Breast epithelium (tissue), 4 donors: ENCODE measurements at regions not wholly inside any gene's neighbourhood (a gene's known extent, or its start where the extent isn't known, plus 50 kb on each side); places are given as distances from the start of the nearest gene placed in this dataset.
"Not testable (repeated sequence)": the region's sequence is repeated elsewhere in the genome, so short reads cannot be mapped to it uniquely, and the experiment has no call there.

ENCODE experiments used
- DNase-seq, 2 donors: peaks; one replicate each; pipeline ENCODE4 v3.0.0-alpha.2; 2019; ENCODE audit warnings: low spot score in 2 of 2
- H3K27ac ChIP-seq, 2 donors: fragments of 200-600 bp; sonication (generic) in 1 of 2; one replicate each; pipeline ENCODE4 v1.5.1; 2016 to 2019; ENCODE audit warnings: mild to moderate bottlenecking in 1 of 2
- H3K27me3 ChIP-seq, 2 donors: fragments of 200-600 bp; sonication (generic) in 1 of 2; one replicate each; pipeline versions ENCODE4 v1.5.1 to v1.6.0; 2017 to 2019; ENCODE audit warnings: control low read depth in 1 of 2, mild to moderate bottlenecking in 1 of 2
- H3K36me3 ChIP-seq: fragments of 200-600 bp; one replicate; pipeline ENCODE4 v1.5.1; 2019
- H3K4me1 ChIP-seq, 2 donors: fragments of 200-600 bp; sonication (generic); one replicate each; pipeline ENCODE4 v1.5.1; 2016 to 2019; ENCODE audit warnings: control low read depth in 1 of 2
- H3K4me3 ChIP-seq, 3 donors: fragments of 200-600 bp; sonication (generic); 1 replicate in 2 of 3; 2 replicates in 1 of 3; pipeline ENCODE4 v1.5.1; 2016 to 2019; ENCODE audit warnings: mild to moderate bottlenecking in 3 of 3, moderate library complexity in 2 of 3
- H3K9me3 ChIP-seq, 2 donors: fragments of 200-600 bp; sonication (generic) in 1 of 2; one replicate each; pipeline ENCODE4 v1.5.1; 2016 to 2019; ENCODE audit warnings: control low read depth in 1 of 2
- CTCF ChIP-seq, 3 donors: fragments of 450-650 bp; IDR thresholded peaks; one replicate each; pipeline ENCODE4 v1.5.1; 2016 to 2017; ENCODE audit warnings: antibody characterized with exemption in 3 of 3, mild to moderate bottlenecking in 3 of 3, moderate library complexity in 3 of 3
- POLR2A ChIP-seq: fragments of 450-650 bp; IDR thresholded peaks from one replicate; pipeline ENCODE4 v1.6.1; 2016; ENCODE audit warnings: antibody characterized with exemption, mild to moderate bottlenecking, moderate library complexity
- POLR2AphosphoS5 ChIP-seq, 3 donors: sonication (generic); formaldehyde crosslinking; IDR thresholded peaks; one replicate each; pipeline ENCODE4 v1.6.1; 2017; ENCODE audit warnings: antibody characterized with exemption in 3 of 3
- intact Hi-C: fragments of 100-400 bp; cut with DNase I; formaldehyde crosslinking; loops from one replicate; pipeline ENCODE4 v1.15.1; 2023; ENCODE audit warnings: low total_unique reads

DNA sequence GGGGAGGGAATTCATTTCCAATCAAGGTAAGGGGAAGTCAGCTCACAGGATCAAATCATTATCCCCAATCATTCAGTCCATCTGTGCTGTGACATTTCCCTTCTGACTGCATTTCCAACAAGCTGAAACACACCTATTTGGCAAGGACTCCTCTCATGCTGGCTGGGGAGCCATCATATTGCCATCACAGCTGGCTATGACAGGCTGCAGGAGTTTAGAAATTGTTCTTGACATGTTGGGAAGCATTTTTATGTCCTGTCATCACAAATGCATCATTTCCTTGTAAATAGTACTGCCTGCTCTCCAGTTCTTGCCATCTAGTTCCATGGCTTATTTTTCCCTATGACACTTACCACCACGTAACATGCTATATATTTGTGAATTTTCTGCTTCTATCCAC, 113.9 kb upstream of the TMEM170B start:
- no peaks in the 10 kb centered on the region for H3K9me3 ChIP-seq
- no peaks in the 10 kb centered on the region for H3K27me3 ChIP-seq
- peak overlapping the region; percentile 22 to 41 for H3K27ac ChIP-seq
- no peaks in the 10 kb centered on the region for H3K4me1 ChIP-seq
- no peaks in the 10 kb centered on the region for H3K36me3 ChIP-seq
- peak in 1 of 3 donors; percentile 34 for TF ChIP-seq POLR2AphosphoS5 (IDR thresholded peaks at IDR 0.05)
- TF ChIP-seq CTCF (IDR thresholded peaks at IDR 0.05): no peak
- TF ChIP-seq POLR2A: no peak
- no peak for DNase-seq
- intact Hi-C loops: no loop called here
- H3K4me3 ChIP-seq: no peak overlapping the region

GRCh38 chr6:11423072-11423471, 114.5 kb upstream of the TMEM170B start:
- no peaks in the 10 kb centered on the region for H3K27me3 ChIP-seq
- intact Hi-C loops: no loop called here
- TF ChIP-seq POLR2A (no peak), POLR2AphosphoS5 (IDR thresholded peaks at IDR 0.05) (no peak)
- no peak overlapping the region for H3K4me3 ChIP-seq
- H3K36me3 ChIP-seq: no peaks in the 10 kb centered on the region
- no peaks in the 10 kb centered on the region for H3K4me1 ChIP-seq
- DNase-seq: no peak
- peak overlapping the region; percentile 22 to 41 for H3K27ac ChIP-seq
- H3K9me3 ChIP-seq: no peaks in the 10 kb centered on the region

GRCh38 chr6:11419763-11420453, 117.6 kb upstream of the TMEM170B start:
- no peaks in the 10 kb centered on the region for H3K36me3 ChIP-seq
- H3K27ac ChIP-seq: no peak overlapping the region
- H3K27me3 ChIP-seq: no peaks in the 10 kb centered on the region
- no peaks in the 10 kb centered on the region for H3K4me1 ChIP-seq
- no peak overlapping the region for H3K4me3 ChIP-seq
- TF ChIP-seq POLR2AphosphoS5 (IDR thresholded peaks at IDR 0.05) (no peak), CTCF (IDR thresholded peaks at IDR 0.05) (no peak)
- H3K9me3 ChIP-seq: no peaks in the 10 kb centered on the region
- intact Hi-C loops: no loop called here
- no peak for DNase-seq

DNA sequence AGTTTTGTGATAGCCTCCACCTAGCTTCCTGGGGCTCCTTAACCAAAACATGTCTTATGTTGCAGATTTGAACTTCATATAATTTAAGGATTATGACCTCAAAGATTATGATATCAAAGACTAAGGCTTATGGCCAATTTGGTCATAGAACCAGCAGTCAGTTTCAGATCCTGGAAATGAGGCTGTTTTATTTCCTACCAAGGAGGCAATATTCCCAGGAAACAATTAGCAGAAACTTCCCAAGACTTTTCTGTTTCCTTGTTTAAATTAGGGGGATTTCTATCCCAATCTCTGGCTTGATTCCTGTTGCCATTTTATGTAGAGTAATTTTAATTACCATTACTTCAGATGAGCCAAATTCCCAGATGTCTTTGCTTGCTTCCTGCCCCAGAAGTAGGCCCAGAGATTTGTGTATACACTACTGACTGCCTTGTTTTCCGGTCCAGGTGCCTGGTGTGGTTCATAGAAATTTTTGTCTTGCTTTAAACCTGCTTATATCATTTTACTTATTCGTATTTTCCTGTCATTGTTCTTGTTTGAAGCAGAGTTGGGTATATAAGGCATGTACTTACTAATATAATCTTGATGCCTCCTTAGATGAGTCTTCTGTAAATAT, 119.2 kb upstream of the TMEM170B start:
- no peak for DNase-seq
- no peak overlapping the region for H3K27ac ChIP-seq
- intact Hi-C loops: no loop called here
- H3K36me3 ChIP-seq: no peaks in the 10 kb centered on the region
- no peaks in the 10 kb centered on the region for H3K27me3 ChIP-seq
- TF ChIP-seq POLR2AphosphoS5 (IDR thresholded peaks at IDR 0.05) (no peak), POLR2A (no peak), CTCF (IDR thresholded peaks at IDR 0.05) (no peak)
- no peaks in the 10 kb centered on the region for H3K9me3 ChIP-seq
- no peak overlapping the region for H3K4me3 ChIP-seq
- no peaks in the 10 kb centered on the region for H3K4me1 ChIP-seq

GRCh38 chr6:11416936-11417576, 120.5 kb upstream of the TMEM170B start:
- Histone ChIP-seq H3K9me3 (no peaks in the 10 kb centered on the region), H3K27me3 (no peaks in the 10 kb centered on the region), H3K4me1 (peaks cover 0 to 3% of the 10 kb centered on the region in 2 donors), H3K27ac (no peak overlapping the region), H3K36me3 (no peaks in the 10 kb centered on the region), H3K4me3 (no peak overlapping the region)
- DNase-seq: no peak
- intact Hi-C loops: no loop called here
- TF ChIP-seq CTCF (IDR thresholded peaks at IDR 0.05): no peak
- no peak for TF ChIP-seq POLR2A
- TF ChIP-seq POLR2AphosphoS5 (IDR thresholded peaks at IDR 0.05): no peak

GRCh38 chr6:11416099-11416935, 121.2 kb upstream of the TMEM170B start:
- H3K9me3 ChIP-seq, DNase-seq, H3K36me3 ChIP-seq, H3K27ac ChIP-seq, H3K27me3 ChIP-seq, intact Hi-C loops, H3K4me1 ChIP-seq, H3K4me3 ChIP-seq: not testable (repeated sequence)
